HEK293T (cell line): ENCODE measurements at regions not wholly inside any gene's neighbourhood (a gene's known extent, or its start where the extent isn't known, plus 50 kb on each side); places are given as distances from the start of the nearest gene placed in this dataset.

ENCODE experiments used
- CTCF ChIA-PET: fragments of 350-600 bp; formaldehyde crosslinking; extraction: SDS; loops from one replicate; lab custom pipeline; 2021; ENCODE audit warnings: antibody characterized with exemption, inconsistent platforms; lab: Yijun Ruan, JAX
- POLR2A ChIA-PET: fragments of 350-600 bp; formaldehyde crosslinking; extraction: SDS; loops from one replicate; lab custom pipeline; 2020; ENCODE audit warnings: antibody characterized with exemption, inconsistent platforms; lab: Yijun Ruan, JAX
- DNase-seq: peaks from one replicate; pipeline ENCODE4 v3.0.0; 2012; ENCODE audit warnings: mixed read lengths; ENCODE audit errors: extremely low spot score
- ARNT ChIP-seq: fragments of 450-650 bp; IDR thresholded peaks from 2 replicates; pipeline ENCODE4 v1.6.1; 2017; ENCODE audit warnings: mild to moderate bottlenecking
- BHLHE40 ChIP-seq: fragments of 450-650 bp; IDR thresholded peaks from 2 replicates; pipeline ENCODE4 v1.6.1; 2016; ENCODE audit warnings: mild to moderate bottlenecking, moderate library complexity, borderline replicate concordance
- CTBP1 ChIP-seq: fragments of 450-650 bp; IDR thresholded peaks from 2 replicates; pipeline ENCODE4 v1.6.1; 2016; ENCODE audit warnings: borderline replicate concordance
- ELF4 ChIP-seq: fragments of 450-650 bp; IDR thresholded peaks from 2 replicates; pipeline ENCODE4 v1.6.1; 2017; ENCODE audit warnings: antibody characterized with exemption
- FOXA1 ChIP-seq: fragments of 450-650 bp; IDR thresholded peaks from 2 replicates; pipeline ENCODE4 v1.6.1; 2016; ENCODE audit warnings: mild to moderate bottlenecking
- FOXK2 ChIP-seq: fragments of 450-650 bp; IDR thresholded peaks from 2 replicates; pipeline ENCODE4 v1.6.1; 2016; ENCODE audit warnings: mild to moderate bottlenecking
- FOXM1 ChIP-seq: fragments of 450-650 bp; IDR thresholded peaks from 2 replicates; pipeline ENCODE4 v1.6.1; 2017; ENCODE audit warnings: mild to moderate bottlenecking, borderline replicate concordance
- HDGF ChIP-seq: fragments of 450-650 bp; IDR thresholded peaks from 2 replicates; pipeline ENCODE4 v1.6.1; 2017; ENCODE audit warnings: antibody characterized with exemption, borderline replicate concordance
- L3MBTL2 ChIP-seq: fragments of 450-650 bp; conservative IDR thresholded peaks from 2 replicates; pipeline ENCODE4 v1.6.1; 2016; ENCODE audit warnings: mild to moderate bottlenecking
- LEF1 ChIP-seq: fragments of 450-650 bp; IDR thresholded peaks from 2 replicates; pipeline ENCODE4 v1.6.1; 2017; ENCODE audit warnings: mild to moderate bottlenecking, borderline replicate concordance
- NFRKB ChIP-seq: fragments of 450-650 bp; IDR thresholded peaks from 2 replicates; pipeline ENCODE4 v1.6.1; 2016; ENCODE audit warnings: mild to moderate bottlenecking, moderate library complexity
- SP1 ChIP-seq: fragments of 450-650 bp; IDR thresholded peaks from 2 replicates; pipeline ENCODE4 v1.6.1; 2017
- SUZ12 ChIP-seq: fragments of 450-650 bp; IDR thresholded peaks from 2 replicates; pipeline ENCODE4 v1.6.1; 2016; ENCODE audit warnings: mild to moderate bottlenecking
- TARDBP ChIP-seq: fragments of 450-650 bp; IDR thresholded peaks from 2 replicates; pipeline ENCODE4 v1.6.1; 2016
- ZNF384 ChIP-seq: fragments of 450-650 bp; IDR thresholded peaks from 2 replicates; pipeline ENCODE4 v1.6.1; 2016
- TF ChIP-seq, protein P1 (sequence below): fragments of 450-650 bp; IDR thresholded peaks from 2 replicates; pipeline ENCODE4 v1.6.1; 2016

- TF ChIP-seq SUZ12 (no peak), FOXK2 (no peak), ARNT (no peak), CTBP1 (no peak), FOXA1 (no peak), NFRKB (no peak), FOXM1 (no peak), SP1 (no peak), TARDBP (no peak)
- ChIA-PET CTCF (no interaction called here), POLR2A (no interaction called here)
- no peak for DNase-seq
Measured at GRCh38 chr11:23124996-23125395, 264.7 kb upstream of the CCDC179 start.

- CTCF ChIA-PET = no interaction called here
- DNase-seq = no peak
- POLR2A ChIA-PET = no interaction called here
- TF ChIP-seq ARNT (no peak), SP1 (no peak), TARDBP (no peak), L3MBTL2 (no peak), CTBP1 (no peak), FOXM1 (no peak), HDGF (no peak), FOXK2 (no peak)
- TF ChIP-seq, protein P1, sequence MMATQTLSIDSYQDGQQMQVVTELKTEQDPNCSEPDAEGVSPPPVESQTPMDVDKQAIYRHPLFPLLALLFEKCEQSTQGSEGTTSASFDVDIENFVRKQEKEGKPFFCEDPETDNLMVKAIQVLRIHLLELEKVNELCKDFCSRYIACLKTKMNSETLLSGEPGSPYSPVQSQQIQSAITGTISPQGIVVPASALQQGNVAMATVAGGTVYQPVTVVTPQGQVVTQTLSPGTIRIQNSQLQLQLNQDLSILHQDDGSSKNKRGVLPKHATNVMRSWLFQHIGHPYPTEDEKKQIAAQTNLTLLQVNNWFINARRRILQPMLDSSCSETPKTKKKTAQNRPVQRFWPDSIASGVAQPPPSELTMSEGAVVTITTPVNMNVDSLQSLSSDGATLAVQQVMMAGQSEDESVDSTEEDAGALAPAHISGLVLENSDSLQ = no peak
Measured at GRCh38 chr11:23127706-23128105, 267.4 kb upstream of the CCDC179 start.

- POLR2A ChIA-PET = no interaction called here
- no peak for DNase-seq
- TF ChIP-seq CTBP1 (no peak), FOXM1 (no peak), FOXA1 (no peak), ARNT (no peak), SP1 (no peak), FOXK2 (no peak), NFRKB (no peak), ZNF384 (no peak), L3MBTL2 (no peak), TARDBP (no peak), HDGF (no peak), ELF4 (no peak)
- TF ChIP-seq, protein P1 = no peak
- CTCF ChIA-PET = no interaction called here
Measured at GRCh38 chr11:23134627-23135026, 274.4 kb upstream of the CCDC179 start.

GRCh38 chr11:23138761-23139160 is 278.5 kb upstream of the CCDC179 start:
- no peak for DNase-seq
- ChIA-PET POLR2A (no interaction called here), CTCF (no interaction called here)
- TF ChIP-seq BHLHE40 = no peak
- TF ChIP-seq FOXA1 = no peak
- TF ChIP-seq FOXK2 = no peak
- no peak for TF ChIP-seq SP1
- TF ChIP-seq, protein P1 = no peak
- no peak for TF ChIP-seq HDGF

DNA sequence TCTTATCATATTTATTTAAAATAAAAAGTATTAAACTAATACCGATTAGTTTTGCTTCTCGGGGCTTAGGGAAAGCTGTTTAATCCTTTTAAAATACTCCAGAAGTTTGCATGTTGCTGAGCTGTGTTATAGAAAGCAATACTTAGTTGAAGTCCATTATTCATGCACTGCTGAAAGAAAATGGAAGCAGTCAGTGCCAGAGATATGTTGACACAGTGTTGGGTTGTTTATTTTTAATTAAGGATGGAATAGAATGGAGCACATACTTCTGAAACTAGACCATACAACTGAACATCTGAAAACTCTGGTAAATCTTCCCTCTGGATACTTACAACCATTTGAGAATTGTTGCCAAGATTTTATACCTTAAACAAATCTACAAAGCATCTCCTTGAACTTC is 282.7 kb upstream of the CCDC179 start:
- POLR2A ChIA-PET = no interaction called here
- no peak for DNase-seq
- TF ChIP-seq LEF1 (no peak), BHLHE40 (no peak), FOXA1 (no peak)
- CTCF ChIA-PET = no interaction called here

DNA sequence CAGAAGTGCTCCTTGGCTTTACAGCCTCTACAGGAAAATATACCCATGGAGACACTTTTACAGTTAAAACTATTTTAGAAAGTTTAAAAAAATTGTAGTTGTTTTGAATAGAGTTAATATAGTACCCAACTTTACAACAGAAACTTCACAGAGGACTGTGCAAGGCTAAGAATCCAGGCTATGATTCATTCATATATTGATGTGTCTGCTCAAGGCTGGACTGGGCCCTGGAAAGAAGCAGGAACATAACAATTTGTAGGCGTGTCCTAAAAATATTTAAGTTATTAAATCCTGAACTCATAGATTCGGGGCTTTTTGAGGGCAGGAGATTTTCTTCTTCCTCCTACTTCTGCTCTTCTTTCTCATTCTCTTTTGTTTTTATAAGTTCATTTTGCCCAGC is 291.5 kb upstream of the CCDC179 start:
- no peak for DNase-seq
- CTCF ChIA-PET = no interaction called here
- POLR2A ChIA-PET = no interaction called here
- no peak for TF ChIP-seq FOXK2
- no peak for TF ChIP-seq ZNF384
- no peak for TF ChIP-seq FOXA1
- TF ChIP-seq CTBP1 = no peak
- no peak for TF ChIP-seq TARDBP
- TF ChIP-seq ARNT = no peak
- TF ChIP-seq, protein P1 = no peak
- TF ChIP-seq NFRKB = no peak
- no peak for TF ChIP-seq LEF1
- TF ChIP-seq HDGF = no peak
- no peak for TF ChIP-seq L3MBTL2
- TF ChIP-seq ELF4 = no peak
- TF ChIP-seq SP1 = no peak
- no peak for TF ChIP-seq BHLHE40
- no peak for TF ChIP-seq FOXM1
- no peak for TF ChIP-seq SUZ12

DNA sequence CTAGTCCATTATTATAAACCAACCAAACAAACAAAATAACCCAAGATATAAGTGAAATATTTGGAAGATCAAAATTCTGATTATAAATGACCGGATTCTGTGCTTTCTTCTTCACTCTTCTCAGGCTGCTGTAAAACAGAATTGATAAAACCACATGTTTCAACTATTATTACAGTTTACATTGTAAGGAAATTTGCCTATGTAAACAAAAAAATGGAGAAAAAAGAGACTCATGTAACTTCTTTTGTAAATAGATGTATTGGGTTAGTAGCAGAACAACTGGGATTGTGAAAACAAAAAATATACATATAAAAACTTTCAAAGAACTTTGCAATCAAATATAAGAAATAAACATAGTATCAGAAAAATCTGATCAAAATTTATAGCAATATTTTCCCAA is 295.2 kb upstream of the CCDC179 start:
- no peak for DNase-seq
- CTCF ChIA-PET = no interaction called here
- no peak for TF ChIP-seq ZNF384
- TF ChIP-seq HDGF = no peak
- no peak for TF ChIP-seq LEF1
- TF ChIP-seq ELF4 = no peak
- TF ChIP-seq CTBP1 = no peak
- no peak for TF ChIP-seq BHLHE40
- no peak for TF ChIP-seq FOXK2
- TF ChIP-seq TARDBP = no peak
- no peak for TF ChIP-seq NFRKB
- TF ChIP-seq SP1 = no peak
- no peak for TF ChIP-seq SUZ12
- no peak for TF ChIP-seq FOXM1
- TF ChIP-seq ARNT = no peak
- TF ChIP-seq L3MBTL2 = no peak
- TF ChIP-seq FOXA1 = no peak
- TF ChIP-seq, protein P1 = no peak
- POLR2A ChIA-PET = no interaction called here
